Ramos (cell line): ENCODE measurements at regions not wholly inside any gene's neighbourhood (a gene's known extent, or its start where the extent isn't known, plus 50 kb on each side); places are given as distances from the start of the nearest gene placed in this dataset.

Source experiments
- in situ Hi-C: fragments of 300-500 bp; cut with MboI; formaldehyde crosslinking; loops from one replicate; pipeline ENCODE4 v1.14.3; 2022; ENCODE audit warnings: low sequenced_read_pairs; ENCODE audit not compliant: unreplicated experiment

GRCh38 chr18:39966275-39966674 is 1988.8 kb upstream of the PIK3C3 start:
- in situ Hi-C loops = no loop called here

DNA sequence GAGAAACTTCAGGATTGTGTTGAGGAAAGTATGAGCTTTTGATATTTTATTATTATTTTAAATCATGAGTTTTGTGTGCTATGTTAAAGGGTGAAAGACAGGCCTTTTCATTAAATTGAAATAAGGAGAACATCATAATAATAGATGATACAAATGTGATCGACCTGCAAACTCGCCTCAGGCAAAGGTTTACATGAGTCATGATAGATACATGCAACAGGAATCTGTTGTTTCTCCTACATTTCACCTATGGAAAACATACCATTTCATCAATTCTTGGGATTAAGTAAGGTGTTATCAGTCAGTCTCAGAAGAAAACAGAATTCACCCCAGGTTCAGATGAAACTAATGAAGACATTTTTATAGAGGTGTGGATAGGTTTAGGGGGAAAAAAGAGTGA is 1992.5 kb upstream of the PIK3C3 start:
- in situ Hi-C loops = no loop called here

DNA sequence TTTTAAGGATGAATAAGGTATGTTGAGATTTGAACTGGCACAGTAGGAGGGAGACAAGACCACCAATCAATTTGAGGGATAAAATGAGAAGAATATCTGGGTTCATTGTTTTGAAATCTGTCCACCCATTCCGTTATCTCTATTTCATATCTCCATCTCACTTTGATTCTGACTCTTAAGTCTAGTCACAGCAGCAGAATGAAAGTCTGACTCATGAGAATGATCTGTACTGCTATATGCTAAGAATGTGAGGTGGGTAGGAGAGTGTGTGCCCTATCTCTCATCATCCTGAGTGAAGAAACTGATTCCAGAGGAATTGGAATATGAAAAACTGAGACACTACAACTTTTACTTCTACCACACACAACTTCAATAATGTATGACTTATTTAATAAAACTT is 1994.5 kb upstream of the PIK3C3 start:
- in situ Hi-C loops = no loop called here

DNA sequence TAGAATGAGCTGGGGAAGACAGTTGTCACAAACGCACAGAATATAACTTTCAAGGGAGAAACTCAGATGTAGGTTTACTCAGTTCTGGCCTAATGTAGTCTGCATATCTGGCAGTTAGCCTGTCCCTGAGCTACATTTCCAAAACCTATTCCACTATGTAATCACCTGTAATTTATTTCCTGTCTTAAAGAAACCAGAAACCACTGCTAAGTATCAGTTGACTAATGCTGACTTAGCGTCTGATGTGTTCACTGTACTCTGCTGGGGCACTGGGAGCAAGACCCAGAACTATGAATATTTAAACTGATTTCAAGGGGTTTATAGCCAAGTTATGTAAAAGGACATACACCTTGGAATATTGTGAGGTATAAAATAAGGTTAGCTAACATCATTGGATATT is 1995.2 kb upstream of the PIK3C3 start:
- in situ Hi-C loops = no loop called here

DNA sequence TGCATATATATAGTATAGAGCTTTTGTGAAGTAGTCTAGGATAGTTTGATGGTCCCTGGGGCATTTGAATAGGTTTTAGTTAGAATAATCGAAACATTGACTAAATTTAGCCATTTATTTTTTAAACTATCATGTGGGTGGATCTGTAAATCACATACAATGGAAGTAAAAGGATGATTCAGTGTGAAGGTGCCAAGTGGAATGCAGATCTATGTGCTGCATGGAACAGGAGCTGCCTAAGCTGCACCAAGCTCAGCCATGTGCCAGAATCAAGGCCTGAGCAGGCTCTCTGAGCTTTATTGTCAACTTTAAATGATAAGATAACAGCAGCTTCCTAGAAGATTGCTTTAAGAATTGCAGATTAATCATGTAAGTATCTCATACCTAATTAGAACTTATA is 1996.2 kb upstream of the PIK3C3 start:
- in situ Hi-C loops = no loop called here

- in situ Hi-C loops = no loop called here
These were observed 2002.2 kb upstream of the PIK3C3 start for GRCh38 chr18:39952816-39953215.

DNA sequence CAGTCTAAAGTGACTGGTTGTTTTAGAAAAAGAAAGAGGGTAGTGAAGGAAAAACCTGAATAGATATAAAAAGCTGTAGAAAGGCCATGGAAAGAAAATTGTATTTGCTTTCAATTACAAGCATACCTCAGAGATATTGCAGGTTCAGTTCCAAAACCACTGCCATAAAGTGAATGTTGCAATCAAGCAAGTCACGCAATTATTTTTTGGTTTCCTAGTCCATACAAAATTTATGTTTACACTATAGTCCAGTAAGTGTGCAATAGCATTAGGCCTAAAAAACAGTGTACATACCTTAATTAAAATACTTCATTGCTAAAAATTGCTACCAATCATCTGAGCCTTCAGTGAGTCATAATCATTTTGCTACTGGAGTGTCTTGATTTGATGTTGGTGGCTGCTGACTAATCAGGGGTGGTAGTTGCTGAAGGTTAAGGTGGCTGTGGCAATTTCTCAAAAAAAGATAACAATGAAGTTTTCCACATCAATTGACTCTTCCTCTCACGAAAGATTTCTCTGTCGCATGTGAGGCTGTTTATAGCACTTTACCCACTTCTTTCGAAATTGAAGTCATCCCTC is 2003.8 kb upstream of the PIK3C3 start:
- in situ Hi-C loops = no loop called here

DNA sequence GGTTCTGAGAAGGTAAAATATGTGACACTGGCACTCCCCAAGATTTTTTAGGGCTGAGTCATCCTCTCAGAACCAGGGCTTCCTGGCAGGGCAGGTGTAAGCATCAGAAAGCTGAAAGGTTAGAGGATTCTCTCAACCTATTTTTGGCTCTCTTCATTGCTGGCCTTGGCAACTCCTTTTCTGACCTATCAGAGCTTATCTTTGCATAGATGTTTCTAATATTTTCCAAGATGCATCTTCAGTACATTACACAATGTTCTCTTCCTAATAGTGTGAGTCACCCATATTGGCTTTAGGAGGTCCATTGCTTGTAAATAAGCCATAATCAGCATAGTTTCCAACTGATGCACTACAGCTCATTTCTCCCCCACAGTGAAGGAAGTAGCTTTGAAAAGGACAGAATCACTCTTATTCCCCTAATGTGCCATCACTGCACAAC is 2008.4 kb upstream of the PIK3C3 start:
- in situ Hi-C loops = no loop called here

DNA sequence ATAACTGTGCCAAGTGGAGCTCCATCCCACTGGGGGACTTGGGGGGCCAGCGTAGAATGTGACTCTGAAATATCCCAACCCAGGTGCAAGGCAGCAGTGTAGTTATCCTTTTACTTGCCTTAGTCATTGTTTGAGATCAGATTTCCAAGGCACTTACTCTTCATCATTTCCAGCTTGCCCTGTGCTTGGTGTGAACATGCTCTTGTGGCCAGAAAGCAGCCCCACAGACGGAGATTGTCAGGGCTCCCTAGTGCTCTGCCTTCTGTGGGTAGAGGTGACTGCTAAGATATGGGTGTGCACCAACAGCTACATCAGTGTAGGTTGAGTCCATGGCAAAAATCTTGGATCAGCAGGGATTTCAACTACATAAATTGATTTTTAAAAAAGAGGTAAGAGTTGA is 2010.0 kb upstream of the PIK3C3 start:
- in situ Hi-C loops = no loop called here

DNA sequence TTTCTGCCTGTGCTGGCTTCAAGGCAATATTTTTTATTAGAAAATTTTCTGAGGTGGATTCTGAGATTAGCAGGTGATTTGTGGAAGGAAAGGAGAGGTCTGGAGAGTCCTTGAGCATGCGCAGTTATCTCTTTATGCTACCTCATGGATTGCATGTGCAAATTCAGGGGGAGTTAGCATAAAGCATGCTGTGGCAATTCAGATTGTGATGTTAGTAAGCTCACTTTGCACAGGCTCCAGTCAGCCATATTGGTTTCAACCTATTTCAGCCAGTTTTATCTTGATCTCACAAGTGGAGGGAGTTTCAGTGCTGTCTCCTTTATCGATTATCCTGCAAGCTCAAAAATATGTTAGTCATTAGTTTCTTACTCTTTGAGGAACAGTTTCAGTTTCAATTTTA is 2012.3 kb upstream of the PIK3C3 start:
- in situ Hi-C loops = no loop called here

DNA sequence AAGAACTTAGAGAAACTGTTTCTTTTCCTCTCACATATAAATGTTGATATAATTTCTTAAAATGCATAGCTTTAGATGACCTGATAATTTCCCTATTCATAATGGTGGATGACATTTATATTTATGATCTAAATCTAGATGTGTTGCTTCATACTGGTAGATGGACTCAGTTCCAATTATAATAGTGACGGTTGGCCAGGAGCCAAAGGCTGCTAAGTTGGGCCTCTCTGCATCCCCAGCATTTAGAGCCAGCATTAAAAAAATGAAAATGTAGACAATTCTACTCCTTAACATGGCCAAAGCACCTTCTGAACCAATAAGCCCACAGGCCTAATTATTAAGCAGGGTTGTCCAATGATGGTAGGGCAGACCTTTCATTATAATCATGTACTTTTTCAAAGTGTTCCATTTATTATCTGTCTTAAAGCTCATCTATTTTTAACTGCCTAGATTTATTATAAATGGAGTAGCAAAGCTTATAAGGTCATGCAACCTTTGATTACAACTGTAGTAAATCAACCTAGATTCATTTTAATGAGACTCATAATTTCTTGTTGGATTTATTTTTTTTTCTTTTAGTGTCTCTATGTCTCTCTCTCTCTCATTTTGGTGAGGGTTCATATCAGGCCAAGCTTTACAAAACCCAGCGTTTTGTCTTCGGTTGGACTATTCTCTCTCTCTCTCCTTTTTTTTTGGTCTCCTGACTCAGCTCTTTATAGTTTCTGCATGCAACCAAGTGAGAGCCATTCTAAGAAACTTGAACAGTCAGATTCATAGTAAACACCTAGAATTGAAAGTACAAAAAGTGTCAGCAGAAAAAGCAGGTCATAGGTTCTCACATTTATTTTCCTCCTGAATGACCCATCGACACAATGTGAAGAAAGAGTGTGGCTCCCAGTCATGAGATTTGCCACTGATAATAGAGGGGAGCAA is 2016.1 kb upstream of the PIK3C3 start:
- in situ Hi-C loops = no loop called here

GRCh38 chr18:39935598-39935997 is 2019.4 kb upstream of the PIK3C3 start:
- in situ Hi-C loops = no loop called here

DNA sequence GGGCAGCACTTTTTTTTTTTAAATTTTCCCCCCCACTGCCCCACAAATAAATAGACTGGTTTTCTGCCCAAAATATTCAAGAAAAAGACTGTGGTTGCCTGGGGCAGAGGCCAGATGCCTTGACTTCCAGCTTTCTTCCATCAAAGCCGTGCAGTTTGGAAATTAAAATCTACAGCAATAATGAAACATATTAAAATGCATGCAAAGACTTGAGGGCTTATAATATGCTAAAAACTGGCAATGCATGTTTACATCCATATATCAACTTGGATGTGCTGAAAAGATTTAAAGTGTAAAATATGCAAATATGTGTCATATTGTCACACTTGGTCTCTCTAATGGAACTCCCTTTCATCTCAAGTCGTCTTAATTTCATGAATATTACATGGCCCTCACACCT is 2036.2 kb upstream of the PIK3C3 start:
- in situ Hi-C loops = no loop called here

DNA sequence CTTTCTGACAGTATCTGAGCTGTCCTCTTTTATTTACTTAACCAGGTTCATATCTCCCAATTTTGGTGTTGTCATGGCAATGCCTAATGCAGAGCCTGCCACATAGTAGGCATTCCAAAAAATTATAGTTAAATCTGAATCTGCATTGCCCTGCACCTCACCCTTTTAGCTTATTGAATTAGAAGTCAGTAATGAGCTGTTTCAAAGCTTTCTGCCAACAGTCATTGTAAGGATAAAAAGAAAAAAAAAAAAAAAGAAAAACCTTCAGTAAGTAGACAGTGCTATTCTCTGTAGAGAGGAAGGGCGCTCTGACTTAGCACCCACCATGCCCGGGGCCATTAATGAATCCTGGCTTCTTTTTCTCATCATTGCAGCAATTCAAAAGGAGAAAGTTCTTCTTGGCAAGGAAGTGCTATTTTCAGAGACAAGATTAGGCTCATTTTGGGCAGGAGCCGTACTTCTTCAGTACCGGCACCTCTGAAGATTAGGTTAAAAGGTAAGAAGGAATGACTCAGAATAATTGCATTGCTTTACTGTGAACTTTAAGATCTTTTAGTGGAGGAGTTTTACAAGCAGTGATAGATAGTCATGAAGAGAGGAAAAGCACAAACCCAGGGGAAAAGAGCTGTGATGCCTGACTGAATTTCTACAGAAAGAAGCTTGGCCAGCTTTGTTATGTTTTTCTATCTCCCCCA is 2041.2 kb upstream of the PIK3C3 start:
- in situ Hi-C loops = no loop called here

DNA sequence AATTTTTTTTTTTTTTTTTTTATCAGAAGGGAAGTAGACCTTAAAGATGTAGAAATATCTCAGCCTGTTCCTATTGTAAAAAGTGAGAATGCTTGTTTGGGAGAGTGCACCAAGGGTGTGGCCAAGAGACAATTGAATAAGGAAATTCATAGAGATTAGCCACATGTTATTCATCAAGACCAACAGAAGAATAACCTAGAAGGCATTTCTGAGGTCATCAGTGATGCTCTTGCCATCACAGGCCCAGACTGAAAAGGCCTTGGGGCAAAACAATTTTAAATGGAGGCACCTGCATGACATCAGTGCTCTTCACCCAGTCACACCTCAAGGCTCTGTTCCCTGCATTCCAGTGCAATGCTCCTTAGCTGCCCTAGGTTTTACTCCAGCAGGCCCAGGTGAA is 2043.3 kb upstream of the PIK3C3 start:
- in situ Hi-C loops = no loop called here

DNA sequence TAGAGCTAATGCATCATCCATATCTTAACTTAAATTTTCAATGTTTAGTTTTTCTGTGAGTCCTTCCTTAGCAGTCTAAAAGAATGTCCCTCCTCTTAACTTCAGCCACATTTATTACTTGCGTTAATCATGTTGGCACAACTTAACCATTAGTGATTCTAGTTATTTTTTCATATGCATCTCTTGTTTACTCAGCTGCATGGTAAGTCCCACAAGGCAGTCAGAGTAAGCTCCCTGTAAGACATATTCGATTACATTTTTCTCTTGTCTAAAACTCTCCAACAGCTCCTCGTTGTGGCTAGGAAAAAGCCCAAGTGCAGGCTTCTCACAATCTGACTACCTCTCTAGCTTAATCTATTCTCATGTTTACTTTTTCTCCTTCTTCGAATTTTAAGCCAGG is 2045.3 kb upstream of the PIK3C3 start:
- in situ Hi-C loops = no loop called here

GRCh38 chr18:39886136-39886535 is 2068.9 kb upstream of the PIK3C3 start:
- in situ Hi-C loops = no loop called here

DNA sequence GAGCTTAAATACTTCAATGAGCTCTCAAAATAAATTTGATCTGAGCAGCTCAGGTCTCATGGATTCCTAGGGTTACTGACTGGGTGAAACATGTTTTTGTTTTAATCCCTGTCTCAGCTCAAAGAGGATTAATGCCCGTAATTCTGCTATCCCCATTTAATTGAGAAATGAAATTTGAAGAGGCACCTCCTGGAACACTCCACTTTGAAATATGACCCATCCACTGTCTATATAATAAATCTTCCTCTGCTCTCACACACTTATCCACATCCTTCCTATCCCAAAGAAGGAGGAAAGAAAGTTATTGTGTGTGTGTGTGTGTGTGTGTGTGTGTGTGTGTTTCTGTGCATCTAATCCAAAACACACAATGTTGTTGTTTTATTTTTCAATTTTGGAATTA is 2082.4 kb upstream of the PIK3C3 start:
- in situ Hi-C loops = no loop called here

DNA sequence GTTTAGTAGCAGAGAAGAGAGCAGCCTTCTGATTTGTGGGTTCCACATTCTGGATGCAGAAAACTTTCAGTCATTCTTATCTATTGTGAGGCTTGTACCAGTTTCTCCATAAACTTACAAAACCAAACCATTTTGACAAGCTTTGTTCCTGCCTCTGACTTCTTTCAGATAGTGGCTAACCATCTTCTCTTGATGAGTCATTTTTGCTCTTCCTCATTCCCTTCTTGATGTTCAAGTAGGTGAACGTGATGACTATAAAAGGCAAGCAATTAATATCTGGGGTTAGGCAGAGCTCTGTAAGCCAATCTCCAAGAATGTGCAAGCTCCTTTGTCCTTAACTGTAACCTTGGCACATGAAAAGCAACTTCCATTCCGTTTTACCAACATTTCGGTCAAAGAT is 2083.1 kb upstream of the PIK3C3 start:
- in situ Hi-C loops = no loop called here

- in situ Hi-C loops = no loop called here
These were observed 2084.4 kb upstream of the PIK3C3 start for GRCh38 chr18:39870591-39870990.

DNA sequence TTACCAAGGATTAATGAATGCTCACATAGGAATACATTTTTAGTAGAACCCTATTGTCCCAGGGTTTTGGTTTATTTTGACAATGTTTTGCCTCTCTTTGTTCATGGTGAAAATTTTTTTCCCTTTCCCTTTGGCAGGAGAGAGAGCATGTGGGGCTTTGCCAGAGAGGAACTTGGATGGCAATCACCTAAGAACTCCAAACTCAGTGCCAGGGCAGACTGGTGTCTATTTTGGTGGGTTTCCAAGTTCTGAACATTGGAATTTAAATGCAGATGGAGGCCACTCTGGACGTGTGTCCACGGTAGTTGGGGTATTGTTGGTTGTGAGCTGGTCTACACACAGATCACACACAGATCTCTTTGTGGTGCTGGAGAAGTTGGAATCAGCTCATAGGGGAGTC is 2091.1 kb upstream of the PIK3C3 start:
- in situ Hi-C loops = no loop called here
